KMS-11 (cell line): ENCODE measurements at regions not wholly inside any gene's neighbourhood (a gene's known extent, or its start where the extent isn't known, plus 50 kb on each side); places are given as distances from the start of the nearest gene placed in this dataset.

Experiments
- H2AFZ ChIP-seq: fragments of 200-600 bp; sonication (generic); 2 replicates; pipeline ENCODE4 v1.6.1; 2016; ENCODE audit warnings: antibody characterized with exemption, mixed run types, low read depth
- H3K27ac ChIP-seq: fragments of 200-600 bp; sonication (generic); 2 replicates; pipeline ENCODE4 v1.6.1; 2016; ENCODE audit warnings: mild to moderate bottlenecking, mixed run types
- H3K27me3 ChIP-seq: fragments of 200-600 bp; sonication (generic); 2 replicates; pipeline ENCODE4 v1.6.1; 2017; ENCODE audit warnings: mild to moderate bottlenecking, low read depth, mixed run types, moderate library complexity; ENCODE audit not compliant: insufficient read depth
- H3K36me3 ChIP-seq: fragments of 200-600 bp; sonication (generic); 2 replicates; pipeline ENCODE4 v1.6.1; 2017; ENCODE audit warnings: mild to moderate bottlenecking, mixed run types; ENCODE audit not compliant: insufficient read depth
- H3K4me1 ChIP-seq: fragments of 200-600 bp; sonication (generic); 2 replicates; pipeline ENCODE4 v1.6.1; 2016; ENCODE audit warnings: mild to moderate bottlenecking, low read depth, mixed run types; ENCODE audit not compliant: poor library complexity, severe bottlenecking
- H3K4me2 ChIP-seq: fragments of 200-600 bp; sonication (generic); 2 replicates; pipeline ENCODE4 v1.7.0; 2016; ENCODE audit warnings: mild to moderate bottlenecking, mixed run types
- H3K4me3 ChIP-seq: fragments of 200-600 bp; sonication (generic); IDR thresholded peaks from 2 replicates; pipeline ENCODE4 v1.6.1; 2017; ENCODE audit warnings: low read depth, low read length, mixed read lengths; ENCODE audit not compliant: insufficient read depth
- H3K79me2 ChIP-seq: fragments of 200-600 bp; sonication (generic); 2 replicates; pipeline ENCODE4 v1.6.1; 2016; ENCODE audit warnings: low read depth, mixed run types; ENCODE audit not compliant: insufficient read depth
- H3K9ac ChIP-seq: fragments of 200-600 bp; sonication (generic); 2 replicates; pipeline ENCODE4 v1.6.1; 2016; ENCODE audit warnings: mild to moderate bottlenecking, mixed run types
- H4K20me1 ChIP-seq: fragments of 200-600 bp; sonication (generic); 2 replicates; pipeline ENCODE4 v1.6.1; 2016; ENCODE audit warnings: mild to moderate bottlenecking, mixed run types; ENCODE audit not compliant: insufficient read depth
- TF ChIP-seq, protein P1 (sequence below): fragments of 200-600 bp; sonication (generic); conservative IDR thresholded peaks from 2 replicates; pipeline ENCODE4 v1.6.1; 2017; ENCODE audit warnings: low read depth, mild to moderate bottlenecking, antibody characterized with exemption, low read length, moderate library complexity, mixed read lengths

DNA sequence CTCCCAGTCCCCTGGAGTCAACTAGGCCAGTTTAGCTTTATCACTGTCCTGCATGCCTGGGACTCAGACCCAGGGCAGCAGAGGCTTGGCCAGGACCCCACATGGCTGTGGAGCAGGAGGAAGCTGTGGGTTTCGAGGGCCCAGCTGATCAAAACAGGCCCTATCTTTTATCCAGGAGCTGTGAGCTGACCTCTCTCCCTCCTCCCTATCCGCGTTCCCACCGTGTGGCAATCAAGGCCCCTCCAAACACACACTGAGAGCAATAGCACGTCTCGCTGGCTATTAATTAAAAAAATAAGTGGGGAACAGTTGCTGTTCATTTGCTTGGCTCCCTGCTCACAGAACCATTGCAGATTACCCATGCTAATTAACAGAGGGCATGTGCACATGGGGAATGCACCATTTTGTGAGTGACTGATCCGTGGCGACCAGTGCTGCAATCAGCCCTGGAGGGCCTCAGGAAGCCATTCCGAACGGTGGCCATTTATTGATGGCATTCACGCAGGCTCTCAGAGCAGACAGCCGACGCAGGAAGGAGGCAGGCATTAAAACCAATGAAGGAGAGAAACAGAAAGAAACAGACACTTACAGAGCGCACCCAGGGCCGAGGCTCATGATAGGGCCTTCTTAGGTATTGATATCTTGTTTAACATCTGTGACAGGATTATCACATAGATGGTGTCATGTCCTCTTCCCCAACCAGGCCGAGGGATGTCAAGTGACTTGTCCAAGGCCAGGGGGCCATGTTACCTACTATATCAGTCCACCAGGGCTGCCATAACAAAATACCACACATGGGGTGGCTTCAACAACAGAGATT is 157.1 kb downstream of the KATNIP start:
- no peak overlapping the region for H3K9ac ChIP-seq
- no peak overlapping the region for H2AFZ ChIP-seq
- no peaks in the 10 kb centered on the region for H3K27me3 ChIP-seq
- no peaks in the 10 kb centered on the region for H4K20me1 ChIP-seq
- TF ChIP-seq, protein P1, sequence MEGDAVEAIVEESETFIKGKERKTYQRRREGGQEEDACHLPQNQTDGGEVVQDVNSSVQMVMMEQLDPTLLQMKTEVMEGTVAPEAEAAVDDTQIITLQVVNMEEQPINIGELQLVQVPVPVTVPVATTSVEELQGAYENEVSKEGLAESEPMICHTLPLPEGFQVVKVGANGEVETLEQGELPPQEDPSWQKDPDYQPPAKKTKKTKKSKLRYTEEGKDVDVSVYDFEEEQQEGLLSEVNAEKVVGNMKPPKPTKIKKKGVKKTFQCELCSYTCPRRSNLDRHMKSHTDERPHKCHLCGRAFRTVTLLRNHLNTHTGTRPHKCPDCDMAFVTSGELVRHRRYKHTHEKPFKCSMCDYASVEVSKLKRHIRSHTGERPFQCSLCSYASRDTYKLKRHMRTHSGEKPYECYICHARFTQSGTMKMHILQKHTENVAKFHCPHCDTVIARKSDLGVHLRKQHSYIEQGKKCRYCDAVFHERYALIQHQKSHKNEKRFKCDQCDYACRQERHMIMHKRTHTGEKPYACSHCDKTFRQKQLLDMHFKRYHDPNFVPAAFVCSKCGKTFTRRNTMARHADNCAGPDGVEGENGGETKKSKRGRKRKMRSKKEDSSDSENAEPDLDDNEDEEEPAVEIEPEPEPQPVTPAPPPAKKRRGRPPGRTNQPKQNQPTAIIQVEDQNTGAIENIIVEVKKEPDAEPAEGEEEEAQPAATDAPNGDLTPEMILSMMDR: no peak
- no peaks in the 10 kb centered on the region for H3K4me1 ChIP-seq
- H3K4me3 ChIP-seq: no peak overlapping the region
- H3K36me3 ChIP-seq: no peaks in the 10 kb centered on the region
- H3K27ac ChIP-seq: no peak overlapping the region
- H3K79me2 ChIP-seq: no peaks in the 10 kb centered on the region
- no peak overlapping the region for H3K4me2 ChIP-seq

DNA sequence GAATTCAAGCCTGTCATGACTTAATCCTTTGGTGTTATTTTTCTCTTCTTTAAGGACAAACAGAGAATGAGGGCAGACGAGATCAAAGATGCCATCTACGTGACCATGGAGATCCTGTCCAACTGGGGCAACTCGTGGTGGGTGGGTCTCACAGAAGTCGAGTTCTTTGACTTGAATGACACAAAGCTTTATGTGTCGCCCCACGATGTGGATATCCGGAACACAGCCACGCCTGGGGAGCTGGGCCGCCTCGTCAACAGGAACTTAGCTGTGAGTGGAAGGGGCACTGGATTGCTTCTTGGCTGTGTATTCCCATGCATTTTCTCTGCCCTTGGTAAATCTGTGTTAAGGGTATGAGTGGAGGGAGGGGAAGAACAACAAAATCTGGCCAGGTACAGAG is 158.7 kb downstream of the KATNIP start:
- no peak overlapping the region for H3K4me3 ChIP-seq
- H3K27ac ChIP-seq: no peak overlapping the region
- TF ChIP-seq, protein P1: no peak
- H3K27me3 ChIP-seq: no peaks in the 10 kb centered on the region
- H3K79me2 ChIP-seq: no peaks in the 10 kb centered on the region
- no peaks in the 10 kb centered on the region for H4K20me1 ChIP-seq
- H3K4me2 ChIP-seq: no peak overlapping the region
- no peak overlapping the region for H2AFZ ChIP-seq
- H3K9ac ChIP-seq: no peak overlapping the region
- H3K4me1 ChIP-seq: no peaks in the 10 kb centered on the region
- H3K36me3 ChIP-seq: no peaks in the 10 kb centered on the region

DNA sequence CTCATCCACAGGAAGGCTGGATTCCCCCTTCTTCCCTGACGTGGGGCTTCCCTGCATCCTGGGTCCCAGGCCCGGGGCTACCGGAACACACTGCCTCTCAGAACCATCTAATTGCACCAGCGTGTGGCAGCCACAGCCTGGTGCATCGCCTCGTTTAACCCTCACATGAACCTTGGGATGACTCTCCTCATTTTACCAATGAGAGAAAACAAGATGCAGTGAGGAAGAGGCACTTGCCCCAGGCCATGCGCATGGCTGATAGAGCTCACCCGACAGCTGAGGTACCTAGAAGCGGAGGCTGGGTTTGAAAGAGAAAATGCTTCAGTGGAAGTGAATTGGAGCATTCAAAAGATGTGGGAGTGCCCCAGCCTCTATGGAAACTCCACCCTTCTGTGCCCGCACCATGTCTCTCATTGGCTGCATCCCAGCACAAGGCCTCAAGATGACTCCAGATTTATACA is 162.3 kb downstream of the KATNIP start:
- no peaks in the 10 kb centered on the region for H4K20me1 ChIP-seq
- H3K4me1 ChIP-seq: no peaks in the 10 kb centered on the region
- no peak overlapping the region for H2AFZ ChIP-seq
- no peaks in the 10 kb centered on the region for H3K36me3 ChIP-seq
- no peaks in the 10 kb centered on the region for H3K27me3 ChIP-seq
- TF ChIP-seq, protein P1: no peak
- no peak overlapping the region for H3K9ac ChIP-seq
- no peak overlapping the region for H3K27ac ChIP-seq
- H3K4me3 ChIP-seq: no peak overlapping the region
- H3K4me2 ChIP-seq: no peak overlapping the region
- no peaks in the 10 kb centered on the region for H3K79me2 ChIP-seq

GRCh38 chr16:27717726-27718125 is 167.8 kb downstream of the KATNIP start:
- H3K4me3 ChIP-seq: no peak overlapping the region
- H3K4me2 ChIP-seq: no peak overlapping the region
- no peak overlapping the region for H3K27ac ChIP-seq
- H4K20me1 ChIP-seq: no peaks in the 10 kb centered on the region
- H3K79me2 ChIP-seq: no peaks in the 10 kb centered on the region
- H3K9ac ChIP-seq: no peak overlapping the region
- TF ChIP-seq, protein P1: no peak
- no peaks in the 10 kb centered on the region for H3K4me1 ChIP-seq
- H3K27me3 ChIP-seq: no peaks in the 10 kb centered on the region
- H2AFZ ChIP-seq: no peak overlapping the region
- H3K36me3 ChIP-seq: no peaks in the 10 kb centered on the region
